ENCODE measurements at regions not wholly inside any gene's neighbourhood (a gene's known extent, or its start where the extent isn't known, plus 50 kb on each side); places are given as distances from the start of the nearest gene placed in this dataset.
"Not testable (repeated sequence)": the region's sequence is repeated elsewhere in the genome, so short reads cannot be mapped to it uniquely, and the experiment has no call there.

- Histone ChIP-seq H3K36me3 (no peaks in the 10 kb centered on the region), H3K27me3 (no peaks in the 10 kb centered on the region), H3K9me3 (ENCODE audit: low read depth) (no peaks in the 10 kb centered on the region), H3K27ac (no peak overlapping the region), H3K4me1 (ENCODE audit: low read depth) (no peaks in the 10 kb centered on the region), H3K4me3 (no peak overlapping the region)
- TF ChIP-seq, protein P1, sequence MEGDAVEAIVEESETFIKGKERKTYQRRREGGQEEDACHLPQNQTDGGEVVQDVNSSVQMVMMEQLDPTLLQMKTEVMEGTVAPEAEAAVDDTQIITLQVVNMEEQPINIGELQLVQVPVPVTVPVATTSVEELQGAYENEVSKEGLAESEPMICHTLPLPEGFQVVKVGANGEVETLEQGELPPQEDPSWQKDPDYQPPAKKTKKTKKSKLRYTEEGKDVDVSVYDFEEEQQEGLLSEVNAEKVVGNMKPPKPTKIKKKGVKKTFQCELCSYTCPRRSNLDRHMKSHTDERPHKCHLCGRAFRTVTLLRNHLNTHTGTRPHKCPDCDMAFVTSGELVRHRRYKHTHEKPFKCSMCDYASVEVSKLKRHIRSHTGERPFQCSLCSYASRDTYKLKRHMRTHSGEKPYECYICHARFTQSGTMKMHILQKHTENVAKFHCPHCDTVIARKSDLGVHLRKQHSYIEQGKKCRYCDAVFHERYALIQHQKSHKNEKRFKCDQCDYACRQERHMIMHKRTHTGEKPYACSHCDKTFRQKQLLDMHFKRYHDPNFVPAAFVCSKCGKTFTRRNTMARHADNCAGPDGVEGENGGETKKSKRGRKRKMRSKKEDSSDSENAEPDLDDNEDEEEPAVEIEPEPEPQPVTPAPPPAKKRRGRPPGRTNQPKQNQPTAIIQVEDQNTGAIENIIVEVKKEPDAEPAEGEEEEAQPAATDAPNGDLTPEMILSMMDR (IDR thresholded peaks at IDR 0.05; ENCODE audit: low read depth, low read length): no peak
- no peak for DNase-seq (ENCODE audit: low read depth in 1 of 2, low spot score in 1 of 2)
These were observed 195.8 kb upstream of the GPR149 start for GRCh38 chr3:154625756-154626155.

DNA sequence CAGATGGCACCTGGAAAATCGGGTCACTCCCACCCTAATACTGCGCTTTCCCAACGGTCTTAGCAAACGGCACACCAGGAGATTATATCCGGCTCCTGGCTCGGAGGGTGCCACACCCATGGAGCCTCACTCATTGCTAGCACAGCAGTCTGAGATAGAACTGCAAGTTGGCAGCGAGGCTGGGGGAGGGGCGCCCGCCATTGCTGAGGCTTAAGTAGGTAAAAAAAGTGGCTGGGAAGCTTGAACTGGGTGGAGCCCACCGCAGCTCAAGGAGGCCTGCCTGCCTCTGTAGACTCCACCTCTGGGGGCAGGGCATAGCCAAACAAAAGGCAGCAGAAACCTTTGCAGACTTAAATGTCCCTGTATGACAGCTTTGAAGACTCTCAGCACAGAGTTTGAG, 189.6 kb upstream of the GPR149 start:
- not testable (repeated sequence) for H3K9me3 ChIP-seq (ENCODE audit: low read depth); H3K4me3 ChIP-seq; H3K27me3 ChIP-seq; DNase-seq (ENCODE audit: low read depth in 1 of 2, low spot score in 1 of 2); H3K36me3 ChIP-seq; H3K27ac ChIP-seq; H3K4me1 ChIP-seq (ENCODE audit: low read depth)

- H3K36me3 ChIP-seq: no peaks in the 10 kb centered on the region
- DNase-seq (ENCODE audit: low read depth in 1 of 2, low spot score in 1 of 2): no peak
- H3K9me3 ChIP-seq (ENCODE audit: low read depth): no peaks in the 10 kb centered on the region
- no peak overlapping the region for H3K4me3 ChIP-seq
- H3K27ac ChIP-seq: no peak overlapping the region
- no peaks in the 10 kb centered on the region for H3K4me1 ChIP-seq (ENCODE audit: low read depth)
- no peaks in the 10 kb centered on the region for H3K27me3 ChIP-seq
- TF ChIP-seq, protein P1 (IDR thresholded peaks at IDR 0.05; ENCODE audit: low read depth, low read length): no peak
These were observed 186.3 kb upstream of the GPR149 start for GRCh38 chr3:154616298-154616697.

DNA sequence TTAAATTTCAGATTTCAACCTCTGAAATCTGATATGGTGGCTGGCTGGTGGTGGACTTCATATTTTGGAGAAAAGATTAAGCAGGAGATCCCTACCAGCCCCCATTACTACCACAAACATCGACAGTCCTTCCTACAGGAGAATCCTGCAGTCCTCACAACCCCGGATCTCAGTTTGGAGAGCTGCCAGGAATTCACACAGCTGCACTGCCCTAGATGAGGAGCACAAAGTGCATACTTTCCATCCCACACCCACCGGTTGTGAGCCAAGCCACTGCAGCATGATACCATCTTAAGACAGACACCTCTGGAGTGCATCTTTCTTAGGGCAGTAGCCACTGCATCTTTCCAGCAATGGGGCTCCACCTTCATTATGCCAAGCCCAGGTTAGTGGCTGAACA, 185.5 kb upstream of the GPR149 start:
- Histone ChIP-seq H3K4me3 (no peak overlapping the region), H3K27me3 (no peaks in the 10 kb centered on the region), H3K36me3 (no peaks in the 10 kb centered on the region), H3K4me1 (ENCODE audit: low read depth) (no peaks in the 10 kb centered on the region), H3K9me3 (ENCODE audit: low read depth) (no peaks in the 10 kb centered on the region), H3K27ac (no peak overlapping the region)
- no peak for DNase-seq (ENCODE audit: low read depth in 1 of 2, low spot score in 1 of 2)
- TF ChIP-seq, protein P1 (IDR thresholded peaks at IDR 0.05; ENCODE audit: low read depth, low read length): no peak

DNA sequence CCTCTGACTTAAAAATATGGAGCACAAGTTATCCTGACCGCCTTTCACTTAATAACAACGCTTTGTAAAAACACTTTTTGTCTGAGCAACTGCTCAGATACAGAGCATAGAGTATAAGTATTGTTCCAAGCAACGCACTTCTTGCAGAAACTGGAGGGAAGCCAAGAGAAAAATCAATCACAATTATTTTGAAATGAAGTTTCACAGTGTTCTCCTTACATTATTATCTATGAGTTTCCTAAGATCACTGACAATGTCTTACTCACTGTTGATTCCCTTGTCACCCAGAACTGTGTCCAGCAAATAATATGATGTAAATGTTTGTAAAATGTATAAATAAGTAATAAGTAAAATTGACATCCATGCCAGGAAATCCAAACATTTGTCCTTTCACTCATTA, 184.6 kb upstream of the GPR149 start:
- TF ChIP-seq, protein P1 (IDR thresholded peaks at IDR 0.05; ENCODE audit: low read depth, low read length): no peak

DNA sequence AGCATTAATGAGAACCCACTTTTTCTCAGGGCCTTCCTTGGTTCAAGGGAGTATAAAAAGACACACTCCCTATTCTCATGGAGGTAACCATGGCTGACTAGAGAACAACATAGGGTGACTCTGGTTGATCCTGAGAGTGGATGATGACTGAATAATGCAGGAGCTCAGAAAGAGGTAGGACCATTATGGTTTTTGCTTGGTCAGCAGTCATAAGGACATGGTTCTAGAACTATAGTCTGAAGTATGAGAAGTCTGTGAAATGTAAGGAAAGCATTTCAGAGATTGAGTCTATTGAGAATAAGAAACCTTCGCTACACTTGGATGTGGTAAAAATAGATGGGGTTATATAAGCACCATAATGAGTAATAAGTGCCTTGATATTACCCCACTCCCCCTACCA, 184.1 kb upstream of the GPR149 start:
- no peak for DNase-seq (ENCODE audit: low read depth in 1 of 2, low spot score in 1 of 2)
- TF ChIP-seq, protein P1 (IDR thresholded peaks at IDR 0.05; ENCODE audit: low read depth, low read length): no peak

More for the DNA sequence above, 184.6 kb upstream of the GPR149 start:
- Histone ChIP-seq H3K27me3 (no peaks in the 10 kb centered on the region), H3K4me3 (no peak overlapping the region), H3K9me3 (ENCODE audit: low read depth) (no peaks in the 10 kb centered on the region), H3K36me3 (no peaks in the 10 kb centered on the region), H3K4me1 (ENCODE audit: low read depth) (no peaks in the 10 kb centered on the region), H3K27ac (no peak overlapping the region)
- no peak for DNase-seq (ENCODE audit: low read depth in 1 of 2, low spot score in 1 of 2)

More for the DNA sequence above, 184.1 kb upstream of the GPR149 start:
- Histone ChIP-seq H3K9me3 (ENCODE audit: low read depth) (no peaks in the 10 kb centered on the region), H3K4me3 (no peak overlapping the region), H3K36me3 (no peaks in the 10 kb centered on the region), H3K4me1 (ENCODE audit: low read depth) (no peaks in the 10 kb centered on the region), H3K27me3 (no peaks in the 10 kb centered on the region), H3K27ac (no peak overlapping the region)

Measured in cardiac muscle cell (in vitro differentiated cells and primary cell).